ENCODE measurements at regions not wholly inside any gene's neighbourhood (a gene's known extent, or its start where the extent isn't known, plus 50 kb on each side); places are given as distances from the start of the nearest gene placed in this dataset.

DNA sequence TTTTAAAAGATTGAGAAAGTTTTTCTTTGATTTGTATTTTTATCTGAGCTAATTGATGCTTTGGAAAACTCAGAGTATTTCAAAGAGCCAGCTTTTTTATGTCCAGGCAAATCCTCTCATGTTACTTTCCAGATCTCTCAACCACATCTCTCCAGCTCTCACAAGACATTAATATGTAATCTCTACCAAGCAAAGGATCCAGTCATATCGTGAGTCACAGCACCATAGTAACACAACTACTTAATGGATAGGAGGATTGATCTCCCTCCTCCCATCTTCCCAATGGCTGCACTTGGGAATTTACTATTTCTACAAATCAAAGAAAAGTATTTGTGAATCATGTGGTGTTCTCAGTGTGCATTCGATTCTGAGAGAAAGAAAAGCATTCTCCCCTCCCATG, 63.3 kb downstream of the POU4F1 start:
- TF ChIP-seq EZH2 (IDR thresholded peaks at IDR 0.05; ENCODE audit: insufficient read depth, poor library complexity, severe bottlenecking) (no peak), EZH2phosphoT487 (IDR thresholded peaks at IDR 0.05; ENCODE audit: insufficient read depth, low read depth) (no peak)

Data from GM23248 (cell line).